Nephron (organoid): ENCODE measurements at regions not wholly inside any gene's neighbourhood (a gene's known extent, or its start where the extent isn't known, plus 50 kb on each side); places are given as distances from the start of the nearest gene placed in this dataset.

ENCODE experiments used
- H3K27ac Mint-ChIP-seq, 3 experiments: 2 replicates each; pipeline ENCODE4 v1.8.0; 2020; ENCODE audit warnings: mixed read lengths in 3 of 3, mild to moderate bottlenecking in 2 of 3, moderate library complexity in 1 of 3
- H3K27me3 Mint-ChIP-seq: 2 replicates; pipeline ENCODE4 v1.8.0; 2021; ENCODE audit warnings: low read depth, mild to moderate bottlenecking, moderate library complexity, mixed read lengths
- H3K36me3 Mint-ChIP-seq: 2 replicates; pipeline ENCODE4 v1.8.0; 2020; ENCODE audit warnings: low read depth, mixed read lengths
- H3K4me1 Mint-ChIP-seq: 2 replicates; pipeline ENCODE4 v1.8.0; 2020; ENCODE audit warnings: mixed read lengths
- H3K4me3 Mint-ChIP-seq, 3 experiments: 2 replicates each; pipeline ENCODE4 v1.8.0; 2020; ENCODE audit warnings: mild to moderate bottlenecking in 3 of 3, mixed read lengths in 3 of 3, moderate library complexity in 2 of 3
- H3K9me3 Mint-ChIP-seq: 2 replicates; pipeline ENCODE4 v1.8.0; 2020; ENCODE audit warnings: mixed read lengths
- TF ChIP-seq, protein P1 (sequence below), 3 experiments: fragments of 200-600 bp; sonication (generic); IDR thresholded peaks; one replicate each; pipeline ENCODE4 v1.5.0; 2021; ENCODE audit warnings: antibody characterized with exemption in 3 of 3; ENCODE audit not compliant: unreplicated experiment in 3 of 3

DNA sequence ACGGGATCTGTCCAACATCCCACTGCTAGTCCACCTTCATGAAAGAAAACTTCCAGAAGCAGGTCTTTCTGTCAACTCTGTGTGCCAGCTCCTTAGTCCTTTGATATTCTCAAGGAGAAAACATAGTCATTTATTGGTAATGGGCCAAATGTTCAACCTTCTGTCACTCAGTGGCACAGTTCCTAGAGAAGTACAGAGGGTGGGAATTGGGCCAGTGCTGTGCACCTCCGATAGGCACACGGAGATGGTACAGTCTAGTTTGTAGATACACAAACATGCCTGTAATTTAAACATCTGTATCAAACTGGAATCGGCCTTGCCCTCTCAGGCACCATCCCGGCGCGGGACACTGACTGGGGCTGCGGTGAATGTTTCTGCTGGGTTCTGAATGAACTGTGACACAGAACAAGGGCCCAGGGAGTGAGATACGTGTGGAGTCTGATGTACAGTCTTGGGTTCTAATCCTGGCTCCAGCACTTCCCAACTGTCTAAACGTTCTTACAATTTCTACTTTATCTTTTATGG is 213.9 kb upstream of the SHH start:
- H3K36me3 Mint-ChIP-seq = no peaks in the 10 kb centered on the region
- peaks cover 5% of the 10 kb centered on the region for H3K4me1 Mint-ChIP-seq
- TF ChIP-seq, protein P1, sequence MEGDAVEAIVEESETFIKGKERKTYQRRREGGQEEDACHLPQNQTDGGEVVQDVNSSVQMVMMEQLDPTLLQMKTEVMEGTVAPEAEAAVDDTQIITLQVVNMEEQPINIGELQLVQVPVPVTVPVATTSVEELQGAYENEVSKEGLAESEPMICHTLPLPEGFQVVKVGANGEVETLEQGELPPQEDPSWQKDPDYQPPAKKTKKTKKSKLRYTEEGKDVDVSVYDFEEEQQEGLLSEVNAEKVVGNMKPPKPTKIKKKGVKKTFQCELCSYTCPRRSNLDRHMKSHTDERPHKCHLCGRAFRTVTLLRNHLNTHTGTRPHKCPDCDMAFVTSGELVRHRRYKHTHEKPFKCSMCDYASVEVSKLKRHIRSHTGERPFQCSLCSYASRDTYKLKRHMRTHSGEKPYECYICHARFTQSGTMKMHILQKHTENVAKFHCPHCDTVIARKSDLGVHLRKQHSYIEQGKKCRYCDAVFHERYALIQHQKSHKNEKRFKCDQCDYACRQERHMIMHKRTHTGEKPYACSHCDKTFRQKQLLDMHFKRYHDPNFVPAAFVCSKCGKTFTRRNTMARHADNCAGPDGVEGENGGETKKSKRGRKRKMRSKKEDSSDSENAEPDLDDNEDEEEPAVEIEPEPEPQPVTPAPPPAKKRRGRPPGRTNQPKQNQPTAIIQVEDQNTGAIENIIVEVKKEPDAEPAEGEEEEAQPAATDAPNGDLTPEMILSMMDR (IDR thresholded peaks at IDR 0.05; ENCODE audit: unreplicated experiment in 3 of 3) = no peak
- peaks cover 23% of the 10 kb centered on the region for H3K27me3 Mint-ChIP-seq
- no peak overlapping the region for H3K4me3 Mint-ChIP-seq
- H3K9me3 Mint-ChIP-seq = no peaks in the 10 kb centered on the region
- no peak overlapping the region for H3K27ac Mint-ChIP-seq

DNA sequence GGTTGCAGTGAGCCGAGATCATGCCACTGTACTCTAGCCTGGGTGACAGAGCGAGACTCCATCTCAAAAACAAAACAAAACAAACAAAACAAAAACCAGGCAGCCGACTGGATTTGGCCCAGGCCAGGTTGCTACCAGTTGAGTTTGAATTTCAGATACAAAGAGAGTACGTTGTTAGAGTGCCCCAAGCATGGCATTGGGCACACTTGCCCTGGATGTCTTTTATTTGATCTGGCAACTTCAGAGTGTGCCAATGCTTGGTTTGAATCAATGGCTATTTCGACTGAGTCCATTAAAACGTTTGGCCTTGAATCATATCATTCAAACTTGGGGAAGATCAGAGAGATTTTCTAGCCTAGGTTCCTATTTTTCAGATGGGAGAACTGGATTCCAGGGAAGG is 213.4 kb upstream of the SHH start:
- Mint-ChIP-seq H3K27ac (no peak overlapping the region), H3K36me3 (no peaks in the 10 kb centered on the region), H3K4me1 (peaks cover 5% of the 10 kb centered on the region), H3K9me3 (no peaks in the 10 kb centered on the region), H3K27me3 (peaks cover 23% of the 10 kb centered on the region), H3K4me3 (no peak overlapping the region)
- TF ChIP-seq, protein P1 (IDR thresholded peaks at IDR 0.05; ENCODE audit: unreplicated experiment in 3 of 3) = no peak

DNA sequence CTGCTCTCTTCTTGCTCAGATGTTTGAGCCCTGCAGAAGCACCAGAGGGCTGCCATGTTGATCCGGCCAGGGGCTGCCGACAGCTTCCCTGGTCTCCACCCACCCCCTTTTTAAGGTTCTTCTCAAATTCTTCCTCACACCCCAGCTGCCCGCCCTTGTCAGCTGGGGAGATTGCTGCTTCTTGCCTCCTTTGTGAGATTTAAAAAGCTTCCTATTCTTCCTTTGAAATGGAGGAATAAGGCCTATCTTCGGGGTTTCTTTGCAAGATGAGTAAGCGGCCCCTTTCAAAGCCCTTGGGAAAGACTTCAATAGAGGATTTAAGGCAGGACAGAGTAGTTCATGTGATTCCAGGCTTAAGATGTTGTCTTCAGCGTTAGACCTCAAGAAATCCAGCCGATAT is 211.9 kb upstream of the SHH start:
- TF ChIP-seq, protein P1 (IDR thresholded peaks at IDR 0.05; ENCODE audit: unreplicated experiment in 3 of 3) = no peak
- Mint-ChIP-seq H3K36me3 (no peaks in the 10 kb centered on the region), H3K4me1 (no peaks in the 10 kb centered on the region), H3K27ac (no peak overlapping the region), H3K4me3 (no peak overlapping the region), H3K27me3 (peaks cover 29% of the 10 kb centered on the region), H3K9me3 (peaks cover 4% of the 10 kb centered on the region)

DNA sequence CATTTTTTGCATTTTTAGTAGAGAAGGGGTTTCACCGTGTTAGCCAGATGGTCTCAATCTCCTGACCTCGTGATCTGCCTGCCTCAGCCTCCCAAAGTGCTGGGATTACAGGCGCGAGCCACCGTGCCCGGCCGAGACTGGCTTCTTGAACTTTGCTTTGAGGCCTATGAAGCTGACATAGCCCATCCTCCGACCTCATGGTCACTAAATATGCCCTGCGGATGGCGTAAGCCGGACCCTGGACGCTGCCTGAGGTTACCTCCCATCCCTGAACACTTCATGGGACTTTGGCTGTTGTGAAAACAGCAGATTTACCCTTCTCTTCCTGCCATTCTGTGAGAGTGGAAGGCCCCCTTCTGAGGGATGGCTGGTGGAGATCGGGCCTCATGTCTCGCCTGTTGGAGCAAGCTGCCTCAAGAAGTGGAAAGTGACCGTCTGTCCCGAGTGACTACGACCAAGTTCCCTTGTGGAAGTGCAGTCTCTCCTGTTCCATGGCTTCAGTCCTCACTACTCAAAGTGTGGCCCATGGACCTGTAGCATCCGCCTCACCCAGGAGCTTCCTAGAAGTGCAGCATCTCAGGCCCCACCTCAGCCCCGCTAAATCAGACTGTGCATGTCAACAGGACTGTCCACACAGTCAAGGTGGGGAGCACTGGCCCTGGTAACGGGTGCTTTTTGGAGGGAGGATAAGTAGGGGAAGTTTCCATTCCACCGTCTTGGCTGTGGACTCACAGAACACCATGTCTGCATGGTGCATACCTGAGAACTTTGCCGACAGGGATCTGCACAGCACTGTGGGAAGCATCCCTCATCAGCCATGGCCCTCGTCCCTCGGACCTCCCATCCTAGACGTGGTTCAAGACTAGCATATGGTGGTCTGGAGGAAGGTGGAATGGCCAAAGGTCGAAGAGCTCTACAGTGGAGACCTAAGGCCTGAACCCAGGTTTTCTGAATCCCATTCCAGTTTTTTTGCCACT is 210.5 kb upstream of the SHH start:
- no peak overlapping the region for H3K27ac Mint-ChIP-seq
- no peaks in the 10 kb centered on the region for H3K36me3 Mint-ChIP-seq
- no peaks in the 10 kb centered on the region for H3K4me1 Mint-ChIP-seq
- TF ChIP-seq, protein P1 (IDR thresholded peaks at IDR 0.05; ENCODE audit: unreplicated experiment in 3 of 3) = no peak
- no peak overlapping the region for H3K4me3 Mint-ChIP-seq
- H3K27me3 Mint-ChIP-seq = peaks cover 22% of the 10 kb centered on the region
- peaks cover 4% of the 10 kb centered on the region for H3K9me3 Mint-ChIP-seq

DNA sequence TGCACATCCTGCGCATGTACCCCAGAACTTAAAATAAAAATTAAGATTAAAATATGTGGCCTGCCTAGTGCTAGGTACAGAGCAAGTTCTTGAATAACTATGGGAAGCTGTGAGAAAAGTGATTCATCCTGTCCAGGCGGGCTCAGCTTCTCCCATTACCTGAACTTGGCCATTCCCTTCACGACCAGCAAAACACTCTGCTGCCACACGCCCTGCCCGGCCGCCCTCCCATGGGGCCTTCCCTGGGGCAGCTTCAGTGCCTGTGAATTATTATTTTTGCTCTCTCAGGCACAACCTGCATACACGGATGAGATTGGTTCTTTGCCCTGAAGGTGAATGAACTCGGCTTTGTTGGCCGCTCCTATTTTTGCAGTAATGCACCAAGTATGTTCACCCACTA is 209.2 kb upstream of the SHH start:
- no peak overlapping the region for H3K4me3 Mint-ChIP-seq

More for the DNA sequence above, 209.2 kb upstream of the SHH start:
- Mint-ChIP-seq H3K36me3 (no peaks in the 10 kb centered on the region), H3K27me3 (peaks cover 22% of the 10 kb centered on the region), H3K4me1 (no peaks in the 10 kb centered on the region), H3K27ac (no peak overlapping the region), H3K9me3 (peaks cover 4% of the 10 kb centered on the region)
- TF ChIP-seq, protein P1 (IDR thresholded peaks at IDR 0.05; ENCODE audit: unreplicated experiment in 3 of 3) = no peak
